ENCODE measurements at regions not wholly inside any gene's neighbourhood (a gene's known extent, or its start where the extent isn't known, plus 50 kb on each side); places are given as distances from the start of the nearest gene placed in this dataset.

- DNase-seq = peak in 1 of 2 donors; percentile 45
- no peaks in the 10 kb centered on the region for H3K36me3 ChIP-seq (ENCODE audit: insufficient read depth in 1 of 2, low read depth in 1 of 2)
- no peaks in the 10 kb centered on the region for H3K27me3 ChIP-seq (ENCODE audit: insufficient read depth in 3 of 3, low read length in 2 of 3)
- no peak for ATAC-seq
- whole genome bisulfite sequencing, 3 donors = 87 to 92% (median 91%) methylated on average over 10 of the region's 10 CpGs
- no peak for TF ChIP-seq CTCF (IDR thresholded peaks at IDR 0.05)
- intact Hi-C loops (cut with DNase I) = no loop called here
- H3K27ac ChIP-seq = no peak overlapping the region
- no peak overlapping the region for H3K4me3 ChIP-seq
- H3K9me3 ChIP-seq = no peaks in the 10 kb centered on the region
- H3K4me1 ChIP-seq = no peaks in the 10 kb centered on the region
These were observed 315.2 kb upstream of the BRINP3 start for GRCh38 chr1:190792873-190793272.

- no peak for TF ChIP-seq CTCF (IDR thresholded peaks at IDR 0.05)
- Histone ChIP-seq H3K4me3 (no peak overlapping the region), H3K4me1 (no peaks in the 10 kb centered on the region), H3K9me3 (no peaks in the 10 kb centered on the region), H3K27ac (no peak overlapping the region), H3K27me3 (ENCODE audit: insufficient read depth in 3 of 3, low read length in 2 of 3) (no peaks in the 10 kb centered on the region), H3K36me3 (ENCODE audit: insufficient read depth in 1 of 2, low read depth in 1 of 2) (no peaks in the 10 kb centered on the region)
- DNase-seq (no peak), ATAC-seq (no peak)
- intact Hi-C loops (cut with DNase I) = no loop called here
- WGBS, 3 donors = 52 to 72% (median 67%) methylated on average over 1 of the region's 1 CpG
These were observed 330.0 kb upstream of the BRINP3 start for GRCh38 chr1:190807629-190808028.

GRCh38 chr1:190808035-190808434 is 330.4 kb upstream of the BRINP3 start:
- WGBS, 3 donors = 54 to 63% (median 57%) methylated on average over 3 of the region's 3 CpGs
- no peak overlapping the region for H3K4me3 ChIP-seq
- DNase-seq (no peak), ATAC-seq (no peak)
- no peaks in the 10 kb centered on the region for H3K4me1 ChIP-seq
- intact Hi-C loops (cut with DNase I) = no loop called here
- no peaks in the 10 kb centered on the region for H3K27me3 ChIP-seq (ENCODE audit: insufficient read depth in 3 of 3, low read length in 2 of 3)
- H3K9me3 ChIP-seq = no peaks in the 10 kb centered on the region
- H3K36me3 ChIP-seq (ENCODE audit: insufficient read depth in 1 of 2, low read depth in 1 of 2) = no peaks in the 10 kb centered on the region
- H3K27ac ChIP-seq = no peak overlapping the region
- no peak for TF ChIP-seq CTCF (IDR thresholded peaks at IDR 0.05)

GRCh38 chr1:190809312-190809711 is 331.6 kb upstream of the BRINP3 start:
- 69 to 78% (median 73%) methylated on average over 3 of the region's 3 CpGs for WGBS, 3 donors
- no peaks in the 10 kb centered on the region for H3K4me1 ChIP-seq
- intact Hi-C loops (cut with DNase I) = no loop called here
- H3K36me3 ChIP-seq (ENCODE audit: insufficient read depth in 1 of 2, low read depth in 1 of 2) = no peaks in the 10 kb centered on the region
- no peak overlapping the region for H3K27ac ChIP-seq
- no peak overlapping the region for H3K4me3 ChIP-seq
- no peaks in the 10 kb centered on the region for H3K9me3 ChIP-seq
- ATAC-seq = no peak
- no peak for DNase-seq
- no peak for TF ChIP-seq CTCF (IDR thresholded peaks at IDR 0.05)
- H3K27me3 ChIP-seq (ENCODE audit: insufficient read depth in 3 of 3, low read length in 2 of 3) = no peaks in the 10 kb centered on the region

GRCh38 chr1:190812996-190813395 is 335.3 kb upstream of the BRINP3 start:
- DNase-seq = no peak

More at GRCh38 chr1:190812996-190813395, 335.3 kb upstream of the BRINP3 start:
- TF ChIP-seq CTCF (IDR thresholded peaks at IDR 0.05) = no peak
- H3K36me3 ChIP-seq (ENCODE audit: insufficient read depth in 1 of 2, low read depth in 1 of 2) = no peaks in the 10 kb centered on the region
- intact Hi-C loops (cut with DNase I) = loop anchor here in 1 of 2 donors (5.0 kb wide), 1 partner anchor 234 kb away; no protein-coding TSS in a partner anchor
- H3K9me3 ChIP-seq = no peaks in the 10 kb centered on the region
- H3K27ac ChIP-seq = no peak overlapping the region
- no peak overlapping the region for H3K4me3 ChIP-seq
- ATAC-seq = no peak
- WGBS, 3 donors = 82 to 90% (median 89%) methylated on average over 2 of the region's 2 CpGs
- H3K27me3 ChIP-seq (ENCODE audit: insufficient read depth in 3 of 3, low read length in 2 of 3) = no peaks in the 10 kb centered on the region
- H3K4me1 ChIP-seq = no peaks in the 10 kb centered on the region

All from psoas muscle (tissue), 7 donors.